ENCODE measurements at regions not wholly inside any gene's neighbourhood (a gene's known extent, or its start where the extent isn't known, plus 50 kb on each side); places are given as distances from the start of the nearest gene placed in this dataset.

- Mint-ChIP-seq H3K4me3 (no peak overlapping the region), H3K9me3 (no peaks in the 10 kb centered on the region; the same call in 1 of the 2 replicates), H3K27ac (no peak overlapping the region), H3K4me1 (ENCODE audit: low read depth) (no peaks in the 10 kb centered on the region), H3K36me3 (ENCODE audit: low read depth) (no peaks in the 10 kb centered on the region), H3K27me3 (ENCODE audit: insufficient read depth) (no peaks in the 10 kb centered on the region; the same call in 1 of the 2 replicates)
- DNase-seq = no peak
- TF ChIP-seq, protein P1, sequence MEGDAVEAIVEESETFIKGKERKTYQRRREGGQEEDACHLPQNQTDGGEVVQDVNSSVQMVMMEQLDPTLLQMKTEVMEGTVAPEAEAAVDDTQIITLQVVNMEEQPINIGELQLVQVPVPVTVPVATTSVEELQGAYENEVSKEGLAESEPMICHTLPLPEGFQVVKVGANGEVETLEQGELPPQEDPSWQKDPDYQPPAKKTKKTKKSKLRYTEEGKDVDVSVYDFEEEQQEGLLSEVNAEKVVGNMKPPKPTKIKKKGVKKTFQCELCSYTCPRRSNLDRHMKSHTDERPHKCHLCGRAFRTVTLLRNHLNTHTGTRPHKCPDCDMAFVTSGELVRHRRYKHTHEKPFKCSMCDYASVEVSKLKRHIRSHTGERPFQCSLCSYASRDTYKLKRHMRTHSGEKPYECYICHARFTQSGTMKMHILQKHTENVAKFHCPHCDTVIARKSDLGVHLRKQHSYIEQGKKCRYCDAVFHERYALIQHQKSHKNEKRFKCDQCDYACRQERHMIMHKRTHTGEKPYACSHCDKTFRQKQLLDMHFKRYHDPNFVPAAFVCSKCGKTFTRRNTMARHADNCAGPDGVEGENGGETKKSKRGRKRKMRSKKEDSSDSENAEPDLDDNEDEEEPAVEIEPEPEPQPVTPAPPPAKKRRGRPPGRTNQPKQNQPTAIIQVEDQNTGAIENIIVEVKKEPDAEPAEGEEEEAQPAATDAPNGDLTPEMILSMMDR (IDR thresholded peaks at IDR 0.05) = no peak
Measured at GRCh38 chr3:188006726-188007393, 147.1 kb upstream of the LPP start.

- Mint-ChIP-seq H3K4me3 (no peak overlapping the region), H3K36me3 (ENCODE audit: low read depth) (no peaks in the 10 kb centered on the region), H3K4me1 (ENCODE audit: low read depth) (no peaks in the 10 kb centered on the region), H3K27ac (no peak overlapping the region), H3K27me3 (ENCODE audit: insufficient read depth) (no peaks in the 10 kb centered on the region; the same call in 1 of the 2 replicates), H3K9me3 (no peaks in the 10 kb centered on the region; the same call in 1 of the 2 replicates)
- TF ChIP-seq, protein P1 (IDR thresholded peaks at IDR 0.05) = no peak
- no peak for DNase-seq
Measured at GRCh38 chr3:188007897-188008296, 146.1 kb upstream of the LPP start.

DNA sequence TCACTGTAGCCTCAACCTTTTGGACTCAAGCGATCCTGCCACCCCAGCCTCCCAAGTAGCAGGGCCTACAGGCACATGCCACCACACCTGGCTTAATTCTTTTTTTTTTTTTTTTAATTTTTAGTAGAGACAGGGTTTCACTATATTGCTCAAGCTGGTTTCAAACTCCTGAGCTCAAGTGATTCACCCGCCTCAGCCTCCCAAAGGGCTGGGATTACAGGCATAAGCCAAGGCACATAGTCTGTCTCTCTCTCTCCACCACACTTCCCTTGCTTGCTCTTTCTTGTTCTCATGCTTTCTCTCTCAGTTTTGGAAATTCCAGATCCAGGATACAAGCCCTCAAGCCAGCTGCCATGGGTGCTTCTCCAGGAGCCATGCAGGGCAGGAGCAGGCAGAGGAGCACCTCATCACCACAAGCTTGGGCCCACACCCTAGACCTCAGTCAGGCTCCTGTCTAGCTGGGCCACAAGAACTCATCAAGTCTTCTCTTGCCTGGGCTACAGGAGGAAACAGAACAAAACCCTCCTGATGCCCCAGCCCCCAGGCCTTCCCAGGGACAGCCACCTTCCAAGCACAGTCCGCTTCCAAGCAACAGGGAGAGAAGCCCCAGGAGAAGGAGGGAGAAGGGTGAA lies 145.3 kb upstream of the LPP start:
- no peaks in the 10 kb centered on the region for H3K4me1 Mint-ChIP-seq (ENCODE audit: low read depth)
- no peaks in the 10 kb centered on the region; the same call in 1 of the 2 replicates for H3K9me3 Mint-ChIP-seq
- TF ChIP-seq, protein P1 (IDR thresholded peaks at IDR 0.05) = no peak
- no peaks in the 10 kb centered on the region; the same call in 1 of the 2 replicates for H3K27me3 Mint-ChIP-seq (ENCODE audit: insufficient read depth)
- no peak overlapping the region for H3K4me3 Mint-ChIP-seq
- DNase-seq = no peak
- no peak overlapping the region for H3K27ac Mint-ChIP-seq
- H3K36me3 Mint-ChIP-seq (ENCODE audit: low read depth) = no peaks in the 10 kb centered on the region

- TF ChIP-seq, protein P1 (IDR thresholded peaks at IDR 0.05) = no peak
- DNase-seq = no peak
- H3K4me1 Mint-ChIP-seq (ENCODE audit: low read depth) = no peaks in the 10 kb centered on the region
- no peak overlapping the region for H3K4me3 Mint-ChIP-seq
- no peaks in the 10 kb centered on the region for H3K36me3 Mint-ChIP-seq (ENCODE audit: low read depth)
- no peak overlapping the region for H3K27ac Mint-ChIP-seq
- H3K9me3 Mint-ChIP-seq = no peaks in the 10 kb centered on the region; the same call in 1 of the 2 replicates
- H3K27me3 Mint-ChIP-seq (ENCODE audit: insufficient read depth) = no peaks in the 10 kb centered on the region; the same call in 1 of the 2 replicates
Measured at GRCh38 chr3:188010478-188010877, 143.5 kb upstream of the LPP start.

DNA sequence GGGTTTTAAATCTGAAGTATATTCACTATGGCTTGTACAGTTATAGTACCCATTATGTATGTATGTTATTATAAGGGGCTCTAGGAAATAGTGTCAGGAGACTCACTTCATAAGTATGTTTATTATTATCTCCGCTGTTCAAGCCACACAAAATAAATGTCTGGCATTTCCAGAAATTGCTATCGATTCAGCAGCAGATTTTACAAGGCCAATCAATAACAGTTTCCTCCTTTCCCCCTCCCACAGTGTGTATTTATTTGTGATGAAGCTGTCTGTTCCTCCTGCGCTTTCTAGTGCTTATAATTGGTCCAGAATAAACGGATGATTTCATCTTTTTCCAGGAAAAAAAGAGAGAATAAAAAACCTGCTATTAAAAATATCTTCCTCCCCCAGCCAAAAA lies 134.2 kb upstream of the LPP start:
- TF ChIP-seq, protein P1 (IDR thresholded peaks at IDR 0.05) = no peak
- H3K27ac Mint-ChIP-seq = no peak overlapping the region
- peaks cover 4% of the 10 kb centered on the region for H3K9me3 Mint-ChIP-seq
- no peaks in the 10 kb centered on the region; the same call in 1 of the 2 replicates for H3K27me3 Mint-ChIP-seq (ENCODE audit: insufficient read depth)
- H3K4me1 Mint-ChIP-seq (ENCODE audit: low read depth) = peaks cover 30% of the 10 kb centered on the region
- H3K36me3 Mint-ChIP-seq (ENCODE audit: low read depth) = peaks cover 7% of the 10 kb centered on the region; the same call in 1 of the 2 replicates
- no peak for DNase-seq
- H3K4me3 Mint-ChIP-seq = no peak overlapping the region
